SK-N-MC (cell line): ENCODE measurements at regions not wholly inside any gene's neighbourhood (a gene's known extent, or its start where the extent isn't known, plus 50 kb on each side); places are given as distances from the start of the nearest gene placed in this dataset.

Experiments used
- EZH2 ChIP-seq: fragments of 200-600 bp; sonication (generic); IDR thresholded peaks from one replicate; pipeline ENCODE4 v1.6.1; 2017; ENCODE audit warnings: antibody characterized with exemption
- POLR2AphosphoS5 ChIP-seq: IDR thresholded peaks from 2 replicates; pipeline ENCODE4 v1.6.1; 2012; ENCODE audit warnings: mild to moderate bottlenecking, low read depth, low read length, borderline replicate concordance

DNA sequence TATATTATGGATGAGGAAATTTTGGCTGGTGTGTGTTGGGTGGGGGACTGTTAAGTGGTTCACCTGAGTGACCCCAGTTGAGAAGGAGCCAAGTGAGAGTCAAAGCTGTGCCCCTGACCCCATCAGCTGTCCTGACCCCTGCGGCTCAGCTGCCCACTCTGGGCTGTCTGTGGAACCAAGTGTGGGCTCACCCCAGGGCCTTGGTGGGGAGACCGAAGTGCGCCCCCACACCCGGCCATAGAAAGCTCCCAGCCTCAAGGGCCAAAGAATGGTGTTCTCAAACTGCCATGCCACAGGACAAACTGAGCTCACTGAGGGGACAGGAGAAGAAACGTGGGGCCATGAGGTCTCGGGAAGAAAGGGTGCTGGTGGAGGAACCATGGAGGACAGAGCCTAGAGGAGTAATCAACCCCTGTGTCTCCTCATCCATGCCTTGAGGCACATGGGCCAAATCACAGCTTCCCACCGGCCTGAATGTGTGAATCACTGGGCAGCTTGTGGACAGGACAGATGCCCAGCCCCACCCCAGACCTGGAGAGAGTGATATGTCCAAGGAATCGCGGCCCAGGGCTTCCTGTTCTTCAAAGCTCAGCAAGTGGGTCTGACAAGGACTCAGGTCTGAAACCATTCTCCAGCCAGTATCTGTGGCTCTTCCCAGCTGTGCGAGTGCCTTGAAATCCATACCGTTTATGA is 86.2 kb upstream of the CACUL1 start:
- TF ChIP-seq POLR2AphosphoS5 (no peak), EZH2 (no peak)
